GM21526 (cell line): ENCODE measurements at regions not wholly inside any gene's neighbourhood (a gene's known extent, or its start where the extent isn't known, plus 50 kb on each side); places are given as distances from the start of the nearest gene placed in this dataset.
A peak's percentile ranks its signal among the peaks of the same experiment; 100 is the strongest.
"Not testable (repeated sequence)": the region's sequence is repeated elsewhere in the genome, so short reads cannot be mapped to it uniquely, and the experiment has no call there.

ENCODE experiments used
- ATAC-seq: cut with Tn5 transposase; IDR thresholded peaks from one replicate; pipeline ENCODE4 v1.9.1; 2021; ENCODE audit warnings: moderate library complexity; ENCODE audit not compliant: unreplicated experiment, low FRiP score

DNA sequence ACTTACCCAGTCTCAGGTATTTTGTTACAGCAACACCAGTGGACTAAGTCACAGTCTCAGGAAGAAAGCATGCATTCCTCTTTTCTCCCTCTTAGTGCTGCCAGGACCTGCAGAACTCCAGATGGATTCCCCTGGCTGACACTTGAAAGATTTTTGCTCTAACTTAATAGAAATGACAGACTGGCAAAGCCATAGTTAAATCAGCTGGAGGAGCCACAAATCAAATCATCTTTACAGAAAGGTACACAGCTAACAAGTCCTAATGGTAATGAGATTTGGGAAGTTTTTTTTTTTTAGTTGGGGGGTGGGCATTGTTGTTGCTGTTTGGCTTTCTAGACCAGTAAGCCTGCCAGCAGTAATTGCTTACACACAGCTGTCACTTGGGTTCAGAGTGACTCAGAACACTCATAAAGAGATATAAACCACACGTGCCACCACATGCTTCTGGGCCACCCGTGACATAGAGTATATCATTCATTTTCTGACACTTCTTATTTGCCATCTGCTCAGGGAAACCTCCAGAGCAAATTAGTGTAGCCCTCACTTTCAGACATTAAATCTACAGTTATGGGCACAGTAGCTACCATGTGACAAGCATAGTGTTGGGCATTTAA, 72.4 kb downstream of the FH start:
- no peak for ATAC-seq

DNA sequence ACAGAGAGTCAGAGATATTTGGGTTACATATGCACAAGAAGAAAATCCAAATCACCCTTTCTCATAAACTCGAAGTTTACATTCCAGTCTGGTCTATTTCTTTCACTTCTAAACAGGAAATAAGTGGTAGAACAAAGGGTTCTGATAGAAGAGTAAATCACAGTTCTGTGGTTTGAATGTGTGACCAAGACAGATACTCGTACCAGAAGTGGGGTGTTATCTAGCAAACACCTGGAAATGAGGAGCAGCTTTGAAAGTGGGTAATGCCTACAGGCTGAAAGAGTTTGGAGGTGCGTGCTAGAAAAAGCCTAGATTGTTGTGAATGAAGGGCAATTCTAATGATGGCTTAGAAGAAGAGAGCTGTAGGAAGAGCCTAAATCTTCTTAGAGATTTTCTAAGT, 74.7 kb downstream of the FH start:
- no peak for ATAC-seq

DNA sequence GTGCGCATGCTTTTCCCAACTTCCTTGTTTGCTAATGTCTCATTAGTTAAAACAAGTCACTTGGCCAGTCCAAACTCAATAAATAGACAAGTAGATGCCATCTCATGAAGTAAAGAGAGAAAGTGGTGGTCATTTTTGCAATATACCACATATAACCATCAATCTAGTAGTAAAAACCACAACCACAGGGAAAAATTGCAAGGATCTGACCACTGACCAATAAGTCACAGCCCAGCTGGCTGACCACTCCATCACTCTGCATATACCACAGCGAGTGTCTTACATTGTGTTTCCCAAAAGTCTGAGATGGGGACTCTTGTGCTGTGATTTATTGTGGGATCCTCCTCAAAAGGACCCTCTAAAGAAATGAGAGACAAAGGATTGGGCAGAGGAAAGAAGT, 76.0 kb downstream of the FH start:
- ATAC-seq = no peak

DNA sequence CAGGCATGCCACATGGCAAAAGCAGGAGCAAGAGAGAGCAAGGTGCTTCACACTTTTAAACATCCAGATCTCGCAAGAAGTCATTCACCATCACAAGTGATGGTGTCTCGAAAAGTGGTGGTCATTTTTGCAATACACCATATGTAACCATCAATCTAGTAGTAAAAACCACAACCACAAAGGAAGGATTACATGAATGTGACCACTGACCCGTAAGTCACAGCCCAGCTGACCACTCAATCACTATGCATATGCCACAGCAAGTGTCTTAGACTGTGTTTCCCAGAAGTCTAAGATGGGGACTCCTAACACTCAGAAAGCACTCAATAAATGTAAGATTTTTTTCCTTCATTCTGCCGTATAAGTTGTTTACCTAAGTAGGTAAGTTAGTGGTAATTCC, 76.9 kb downstream of the FH start:
- ATAC-seq = no peak

DNA sequence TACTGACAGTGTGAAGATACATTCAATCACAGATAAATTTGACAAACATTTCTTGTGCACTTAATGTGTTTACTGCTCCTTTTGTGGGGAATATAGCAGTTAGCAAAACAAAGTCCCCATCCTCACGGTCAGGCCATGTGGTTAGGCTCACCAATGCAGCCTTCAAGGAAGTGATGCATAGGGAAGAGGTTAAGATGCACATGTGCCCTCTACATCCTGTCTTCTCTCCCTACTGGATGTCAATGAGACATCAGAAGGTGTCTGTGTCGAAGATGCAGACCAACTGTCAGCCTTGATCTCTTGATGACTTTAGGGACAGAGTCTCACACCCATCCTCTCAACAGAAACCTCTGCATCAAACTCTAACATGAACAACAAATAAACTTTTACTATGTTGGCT, 78.7 kb downstream of the FH start:
- ATAC-seq = no peak

DNA sequence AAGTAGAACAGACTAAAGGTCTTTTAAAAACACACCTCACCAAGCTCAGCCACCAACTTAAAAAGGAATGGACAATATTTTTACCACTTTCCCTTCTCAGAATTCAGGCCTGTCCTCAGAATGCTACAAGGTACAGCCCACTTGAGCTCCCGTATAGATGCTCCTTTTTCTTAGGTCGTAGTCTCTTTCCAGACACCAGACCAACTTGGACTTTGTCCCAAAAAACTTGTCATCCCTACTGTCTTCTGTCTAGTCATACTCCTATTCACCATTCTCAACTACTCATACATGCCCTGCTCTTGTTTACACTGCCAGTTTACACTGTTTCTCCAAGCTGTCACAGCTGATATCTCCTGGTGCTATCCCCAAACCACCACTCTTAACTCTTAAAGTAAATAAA, 80.9 kb downstream of the FH start:
- ATAC-seq = not testable (repeated sequence)

DNA sequence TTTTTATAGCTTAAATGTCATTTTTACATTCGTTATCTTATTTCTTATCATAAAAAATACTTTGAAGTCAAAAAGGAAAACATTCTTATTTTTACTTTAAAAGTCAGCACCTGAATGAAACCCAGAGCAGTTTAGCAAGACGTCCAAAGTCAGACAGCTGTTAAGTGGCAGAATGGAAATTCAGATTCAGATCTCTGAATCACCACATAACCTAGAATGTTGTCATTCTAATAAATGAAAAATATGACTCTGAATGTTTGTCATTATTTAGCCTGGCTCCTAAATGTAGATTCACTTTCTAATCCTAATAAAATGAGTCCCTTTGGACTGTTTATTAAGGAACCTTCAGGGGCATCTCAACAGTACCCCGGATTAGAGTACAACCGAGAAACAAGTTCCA, 75.2 kb upstream of the RGS7 start:
- ATAC-seq = no peak

DNA sequence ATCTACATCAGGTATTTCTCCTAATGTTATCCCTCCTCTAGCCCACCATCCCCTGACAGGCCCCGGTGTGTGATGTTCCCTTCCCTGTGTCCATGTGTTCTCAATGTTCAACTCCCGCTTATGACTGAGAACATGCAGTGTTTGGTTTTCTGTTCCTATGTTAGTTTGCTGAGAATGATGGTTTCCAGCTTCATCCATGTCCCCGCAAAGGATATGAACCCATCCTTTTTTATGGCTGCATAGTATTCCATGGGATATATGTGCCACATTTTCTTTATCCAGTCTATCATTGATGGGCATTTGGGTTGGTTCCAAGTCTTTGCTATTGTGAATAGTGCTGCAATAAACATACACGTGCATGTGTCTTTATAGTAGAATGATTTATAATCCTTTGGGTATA, 68.1 kb upstream of the RGS7 start:
- not testable (repeated sequence) for ATAC-seq

DNA sequence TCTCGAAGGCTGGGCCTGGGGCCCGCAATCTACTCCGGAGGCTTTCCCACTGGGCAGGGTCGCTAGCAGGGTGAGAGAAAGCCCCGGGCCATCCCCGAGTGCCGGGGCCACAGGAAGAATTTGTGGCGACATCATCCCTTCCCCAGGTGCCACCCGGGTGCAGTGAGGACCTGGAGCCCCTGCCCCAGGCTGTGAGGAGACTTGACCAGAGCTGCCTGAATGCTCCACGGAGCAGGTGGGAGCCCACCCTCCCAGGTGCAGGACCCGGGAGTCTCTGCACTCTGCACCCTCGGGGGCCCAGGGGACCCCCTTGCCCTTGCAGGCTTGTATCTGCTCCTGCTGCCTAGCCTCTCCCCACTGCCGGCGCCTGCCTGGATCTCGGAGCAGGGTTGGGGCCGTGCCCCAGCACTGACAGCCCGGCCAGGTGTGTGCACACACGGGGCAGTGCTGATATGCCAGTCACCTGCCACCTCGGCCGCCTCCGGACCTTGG, 67.5 kb upstream of the RGS7 start:
- no peak for ATAC-seq

DNA sequence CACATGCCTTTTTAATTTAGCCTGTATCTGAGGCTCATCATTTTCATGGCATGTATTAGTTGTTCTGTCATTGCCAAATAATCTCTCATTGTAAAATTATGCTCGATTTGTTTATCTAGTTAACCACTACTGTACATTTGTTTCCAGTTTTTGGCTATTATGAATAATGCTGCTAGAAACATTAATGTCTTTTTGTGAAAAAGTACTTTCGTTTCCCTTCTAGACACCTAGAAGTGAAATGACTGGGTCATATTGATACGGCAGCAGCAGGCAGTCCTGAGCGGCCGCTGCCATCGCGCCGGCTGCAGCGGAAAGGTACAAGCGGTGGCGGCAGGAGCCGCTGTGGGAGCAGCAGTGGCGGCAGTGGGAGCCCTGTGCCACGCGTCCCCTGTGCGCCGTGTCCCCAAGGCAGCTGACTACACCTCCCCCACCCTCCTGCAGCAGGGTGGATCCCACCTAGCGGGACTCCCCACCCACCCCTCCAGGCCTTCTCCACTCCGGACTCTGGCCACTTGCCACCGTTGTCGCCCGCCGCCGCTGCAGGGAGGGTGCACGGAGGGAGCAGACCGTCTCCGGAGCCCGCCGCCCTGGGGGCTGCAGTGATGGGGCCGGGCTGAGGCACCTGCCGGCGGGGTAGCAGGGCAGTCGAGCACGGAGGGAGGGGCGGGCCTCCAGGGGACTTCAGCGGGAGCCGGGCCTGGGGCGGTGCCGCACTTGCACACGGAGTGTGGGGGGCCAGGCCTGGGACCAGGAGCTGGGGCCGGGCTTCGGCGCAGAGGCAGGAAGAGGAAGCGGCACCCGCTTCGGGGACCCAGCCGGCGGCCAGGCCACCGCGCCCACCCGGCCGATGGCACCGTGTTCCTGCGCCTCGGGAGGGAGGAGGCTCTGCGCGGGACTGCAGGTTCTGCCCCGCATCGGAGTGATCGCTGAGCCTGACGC, 66.8 kb upstream of the RGS7 start:
- peak; percentile 95 for ATAC-seq

DNA sequence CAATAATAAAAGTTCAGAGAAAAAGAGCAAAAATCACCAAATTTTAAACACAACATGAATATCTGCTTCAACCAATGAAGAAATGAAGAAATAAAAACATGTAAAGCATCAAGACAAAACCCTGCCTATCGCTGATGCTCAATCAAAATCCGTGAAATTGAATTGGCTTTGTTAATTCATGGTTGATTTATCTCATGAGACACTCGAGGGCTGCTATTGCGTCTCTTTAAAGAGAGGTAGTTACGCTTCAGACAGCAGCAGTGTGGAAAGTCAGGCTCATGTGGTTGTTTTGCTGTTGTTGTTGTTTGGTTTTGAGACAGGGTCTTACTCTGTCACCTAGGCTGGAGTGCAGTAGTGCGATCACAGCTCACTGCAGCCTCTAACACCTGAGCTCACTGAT, 65.5 kb upstream of the RGS7 start:
- ATAC-seq = no peak

DNA sequence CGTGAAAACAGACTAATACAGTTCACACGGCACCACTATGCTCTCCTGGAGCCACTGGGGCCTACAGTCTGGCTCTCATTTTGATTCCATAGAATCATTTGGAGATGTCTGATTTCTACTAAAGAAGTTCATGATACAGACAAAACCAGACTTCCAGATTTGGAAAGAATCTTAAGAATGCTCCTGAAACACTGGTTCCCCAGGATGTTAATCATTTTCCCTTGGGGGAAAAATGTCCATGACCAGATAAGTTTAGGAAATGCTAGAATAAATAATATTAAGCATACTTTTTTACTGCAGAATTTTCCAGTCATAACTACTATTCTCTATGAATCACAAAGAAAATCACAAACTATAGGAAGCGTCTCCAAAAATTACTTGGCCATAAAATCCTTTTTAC, 63.0 kb upstream of the RGS7 start:
- no peak for ATAC-seq

DNA sequence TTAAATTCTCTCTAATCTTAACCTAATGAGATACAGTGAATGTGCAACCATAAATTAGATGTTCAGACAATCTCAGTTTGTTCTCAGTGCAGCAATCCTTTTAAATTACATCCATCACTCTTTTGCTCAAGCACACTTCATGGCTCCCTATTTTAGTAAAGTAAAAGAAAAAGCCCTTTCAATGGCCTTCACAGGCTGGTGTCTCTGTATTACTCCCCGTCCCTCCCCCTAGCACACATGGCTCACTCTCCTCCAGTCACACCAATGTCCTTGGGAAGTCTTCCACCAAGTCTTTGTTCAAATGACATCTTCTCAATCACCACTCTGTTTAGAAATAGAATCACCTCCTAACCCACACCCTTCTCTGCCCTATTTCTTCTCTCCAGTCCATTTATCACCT, 60.3 kb upstream of the RGS7 start:
- no peak for ATAC-seq

DNA sequence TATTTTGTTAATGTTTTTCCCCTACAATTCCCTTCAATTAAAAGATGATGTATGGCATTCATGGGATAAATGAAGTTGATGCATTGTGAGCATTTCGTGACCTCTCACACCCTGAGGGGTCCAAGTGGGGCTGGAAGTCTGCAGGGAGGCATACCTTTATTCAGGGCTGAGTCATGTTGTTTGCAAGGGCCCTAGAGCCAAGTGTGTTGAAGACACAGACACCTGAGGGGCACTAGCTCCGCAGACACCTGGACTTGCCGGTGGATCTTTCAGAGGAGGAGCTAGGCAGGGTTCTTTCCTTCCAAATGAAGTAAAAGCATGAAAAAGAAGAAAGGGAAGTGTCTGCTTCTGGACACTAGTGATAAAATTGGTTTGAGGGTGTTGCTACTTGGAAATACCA, 57.0 kb upstream of the RGS7 start:
- no peak for ATAC-seq

DNA sequence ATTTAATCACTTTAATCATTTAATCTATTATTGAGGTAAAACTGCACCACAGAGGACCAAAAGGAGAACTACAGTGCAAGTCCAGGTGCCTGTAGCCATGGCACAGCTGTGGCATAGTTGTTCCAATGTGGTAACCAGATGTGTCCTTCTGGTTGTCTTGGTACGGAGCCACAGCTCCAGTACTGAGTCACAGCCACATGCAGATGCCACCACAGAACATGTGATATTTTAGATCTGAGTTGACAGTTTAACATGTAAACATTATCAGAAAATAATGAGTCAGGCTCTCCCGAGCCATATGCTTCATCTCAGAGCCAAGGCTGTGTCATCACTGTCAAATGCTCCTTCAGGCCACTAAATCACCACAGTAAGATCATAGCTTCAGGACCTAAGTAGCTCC, 56.4 kb upstream of the RGS7 start:
- ATAC-seq = no peak

DNA sequence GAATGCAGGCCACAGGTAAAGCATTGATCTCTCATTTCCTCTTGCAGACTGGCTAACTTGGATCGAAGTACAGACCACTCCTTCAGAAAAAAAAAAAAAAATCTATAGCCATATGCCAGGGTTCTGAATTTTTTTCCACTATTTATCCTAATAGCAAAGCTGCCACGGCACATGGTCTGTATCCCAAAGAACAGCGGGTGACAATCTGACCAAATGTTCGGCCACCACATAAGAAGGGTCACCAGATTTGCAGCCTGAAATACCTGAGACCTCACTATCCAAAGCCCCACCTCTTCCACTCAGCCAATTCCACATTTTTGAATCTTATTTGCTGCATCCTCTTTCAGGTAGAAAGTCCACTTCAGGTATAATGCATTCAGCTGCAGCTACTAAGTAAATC, 55.6 kb upstream of the RGS7 start:
- ATAC-seq = no peak

DNA sequence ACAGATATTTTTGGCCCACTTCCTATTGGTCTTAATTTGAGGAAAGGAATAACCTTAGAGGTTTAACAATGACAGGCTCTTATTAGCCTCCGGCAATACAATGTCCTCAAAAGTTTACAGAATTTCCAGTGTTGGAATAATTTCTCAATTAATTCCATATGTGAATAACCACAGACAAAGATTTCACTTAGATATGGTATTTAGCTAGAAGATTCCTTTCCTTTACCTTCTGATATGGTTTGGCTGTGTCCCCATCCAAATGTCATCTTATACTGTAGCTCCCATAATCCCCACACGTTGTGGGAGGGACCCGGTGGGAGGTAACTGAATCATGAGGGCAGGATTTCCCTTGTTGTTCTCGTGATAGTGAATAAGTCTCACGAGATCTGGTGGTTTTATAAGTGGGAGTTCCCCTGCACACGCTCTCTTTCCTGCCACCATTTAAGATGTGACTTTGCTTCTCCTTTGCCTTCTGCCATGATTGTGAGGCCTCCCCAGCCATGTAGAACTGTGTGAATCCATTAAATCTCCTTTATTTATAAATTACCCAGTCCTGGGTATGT, 54.9 kb upstream of the RGS7 start:
- no peak for ATAC-seq

DNA sequence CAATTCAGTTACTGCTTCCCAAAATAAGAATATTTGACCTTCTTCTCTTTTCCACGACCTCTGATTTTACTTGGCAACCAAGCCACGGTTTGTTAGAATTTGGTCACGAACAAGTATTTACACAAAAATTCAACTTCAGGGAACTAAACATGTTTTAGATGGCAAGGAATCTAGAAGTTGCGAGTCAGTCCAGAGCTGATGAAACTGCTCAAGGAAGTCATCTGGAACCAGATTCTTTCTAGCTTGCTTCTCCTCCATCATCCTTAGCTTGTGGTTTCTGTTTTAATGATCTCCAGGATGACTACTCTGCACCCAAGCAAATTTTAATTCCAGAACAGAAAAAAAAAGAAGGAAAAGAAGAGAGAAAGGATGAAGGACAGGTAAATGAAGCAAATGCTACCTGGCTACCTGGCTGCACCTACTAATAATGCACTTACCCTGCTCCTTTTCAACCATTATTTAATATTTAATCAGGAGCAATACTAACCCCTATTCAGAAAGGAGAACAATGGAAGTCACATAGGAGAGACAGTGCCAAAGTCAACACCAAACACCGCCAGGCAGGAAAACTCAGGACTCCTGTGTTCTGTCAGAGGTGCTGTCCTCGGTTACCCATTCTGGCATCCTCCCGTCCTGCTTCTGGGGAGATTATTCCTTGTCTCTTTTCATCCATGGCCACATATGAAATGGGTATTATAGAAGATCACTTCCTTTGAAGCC, 54.2 kb upstream of the RGS7 start:
- no peak for ATAC-seq

DNA sequence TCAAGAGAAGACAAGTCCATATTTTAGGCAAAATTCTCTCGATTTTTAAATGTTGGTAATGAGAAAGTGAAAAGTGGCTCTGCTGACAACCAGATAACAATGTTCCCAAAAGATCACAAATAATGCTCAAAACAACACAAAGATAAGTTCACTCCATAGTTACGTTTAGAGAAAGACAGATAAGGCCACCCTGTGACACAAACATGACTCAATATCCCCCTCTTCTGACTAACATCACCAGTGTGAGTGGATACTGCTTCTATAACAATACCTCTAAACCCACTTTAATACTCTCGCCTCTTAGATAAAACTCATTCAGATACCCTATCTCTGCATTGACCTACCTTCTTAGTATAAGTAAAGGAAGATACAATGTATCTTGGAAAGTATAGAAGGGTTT, 51.2 kb upstream of the RGS7 start:
- no peak for ATAC-seq
